IPS-18c (cell line): ENCODE measurements at regions not wholly inside any gene's neighbourhood (a gene's known extent, or its start where the extent isn't known, plus 50 kb on each side); places are given as distances from the start of the nearest gene placed in this dataset.
"Not testable (repeated sequence)": the region's sequence is repeated elsewhere in the genome, so short reads cannot be mapped to it uniquely, and the experiment has no call there.

Experiments
- H3K4me3 ChIP-seq: 2 replicates; pipeline ENCODE4 v1.7.0; 2013; ENCODE audit warnings: low read depth, mild to moderate bottlenecking, low read length, moderate library complexity; ENCODE audit not compliant: insufficient read depth
- H3K9me3 ChIP-seq: one replicate; pipeline ENCODE4 v1.6.1; 2013; ENCODE audit warnings: mild to moderate bottlenecking, low read length, moderate library complexity; ENCODE audit not compliant: control insufficient read depth, insufficient read depth

- H3K4me3 ChIP-seq: no peak overlapping the region
- no peaks in the 10 kb centered on the region for H3K9me3 ChIP-seq
Measured at GRCh38 chr4:127362686-127363085, 270.1 kb upstream of the INTU start.

DNA sequence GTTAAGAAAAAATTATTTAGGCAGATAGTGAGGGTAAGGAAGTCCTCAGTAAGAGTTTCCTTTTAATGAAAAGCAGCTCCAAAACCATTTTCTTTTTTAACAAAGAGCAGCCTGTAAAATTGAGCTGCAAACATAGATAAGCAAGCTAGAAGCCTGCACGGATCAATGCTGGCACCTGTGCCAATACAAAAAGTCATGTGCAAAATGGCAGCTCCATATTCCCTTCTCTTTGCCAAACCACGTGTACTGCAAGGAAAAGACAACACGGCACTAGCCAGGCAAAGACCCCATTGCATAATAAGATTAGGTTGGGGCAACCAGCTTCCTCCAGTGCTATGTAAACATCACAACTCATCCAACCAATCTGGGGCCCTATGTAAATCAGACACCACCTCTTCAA is 268.4 kb upstream of the INTU start:
- H3K4me3 ChIP-seq: no peak overlapping the region
- no peaks in the 10 kb centered on the region for H3K9me3 ChIP-seq

GRCh38 chr4:127364911-127365310 is 267.8 kb upstream of the INTU start:
- Histone ChIP-seq H3K4me3 (no peak overlapping the region), H3K9me3 (no peaks in the 10 kb centered on the region)

GRCh38 chr4:127370604-127371003 is 262.2 kb upstream of the INTU start:
- Histone ChIP-seq H3K4me3 (no peak overlapping the region), H3K9me3 (no peaks in the 10 kb centered on the region)

GRCh38 chr4:127379499-127379898 is 253.3 kb upstream of the INTU start:
- Histone ChIP-seq H3K9me3 (no peaks in the 10 kb centered on the region), H3K4me3 (no peak overlapping the region)

GRCh38 chr4:127379948-127380347 is 252.8 kb upstream of the INTU start:
- H3K4me3 ChIP-seq, H3K9me3 ChIP-seq: not testable (repeated sequence)

DNA sequence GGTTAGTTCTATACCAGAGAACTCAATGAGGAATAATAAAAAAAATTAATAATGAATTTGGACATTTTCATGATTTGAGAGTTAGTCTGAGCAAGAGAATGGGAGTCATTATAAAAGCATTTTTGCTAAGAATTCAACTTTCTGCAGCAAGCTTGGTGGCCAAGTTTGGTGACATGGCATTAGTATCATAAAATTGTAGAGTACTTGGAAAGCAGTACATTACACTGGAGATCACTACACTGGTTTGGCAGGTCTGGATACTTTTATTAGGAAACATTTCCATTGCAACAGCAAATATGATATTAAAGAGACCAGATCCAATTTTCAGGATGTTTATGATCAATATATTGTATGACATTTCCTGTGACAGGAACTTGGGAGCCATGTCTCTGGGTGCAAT is 249.1 kb upstream of the INTU start:
- no peaks in the 10 kb centered on the region for H3K9me3 ChIP-seq
- H3K4me3 ChIP-seq: no peak overlapping the region

DNA sequence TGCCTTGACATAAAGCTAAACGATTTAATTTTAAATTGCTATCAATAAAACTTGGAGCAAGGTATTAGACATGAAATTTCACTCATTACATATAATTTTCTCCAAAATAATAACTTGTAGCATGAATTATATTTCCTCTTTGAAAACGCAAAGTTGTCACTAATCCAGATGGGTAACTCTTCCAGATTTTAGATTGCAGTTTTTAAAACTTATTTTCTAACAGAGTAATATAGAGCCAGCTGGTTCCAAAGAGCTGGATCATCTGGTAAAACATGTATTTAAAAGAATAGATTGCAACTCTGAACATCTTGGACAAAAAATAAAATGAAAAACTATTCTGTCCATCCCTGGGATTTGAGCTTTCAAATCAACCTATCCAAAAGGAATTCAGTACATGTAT is 238.2 kb upstream of the INTU start:
- H3K9me3 ChIP-seq: no peaks in the 10 kb centered on the region
- no peak overlapping the region for H3K4me3 ChIP-seq

- Histone ChIP-seq H3K4me3 (no peak overlapping the region), H3K9me3 (peaks cover 3% of the 10 kb centered on the region)
Measured at GRCh38 chr4:127400276-127400675, 232.5 kb upstream of the INTU start.

DNA sequence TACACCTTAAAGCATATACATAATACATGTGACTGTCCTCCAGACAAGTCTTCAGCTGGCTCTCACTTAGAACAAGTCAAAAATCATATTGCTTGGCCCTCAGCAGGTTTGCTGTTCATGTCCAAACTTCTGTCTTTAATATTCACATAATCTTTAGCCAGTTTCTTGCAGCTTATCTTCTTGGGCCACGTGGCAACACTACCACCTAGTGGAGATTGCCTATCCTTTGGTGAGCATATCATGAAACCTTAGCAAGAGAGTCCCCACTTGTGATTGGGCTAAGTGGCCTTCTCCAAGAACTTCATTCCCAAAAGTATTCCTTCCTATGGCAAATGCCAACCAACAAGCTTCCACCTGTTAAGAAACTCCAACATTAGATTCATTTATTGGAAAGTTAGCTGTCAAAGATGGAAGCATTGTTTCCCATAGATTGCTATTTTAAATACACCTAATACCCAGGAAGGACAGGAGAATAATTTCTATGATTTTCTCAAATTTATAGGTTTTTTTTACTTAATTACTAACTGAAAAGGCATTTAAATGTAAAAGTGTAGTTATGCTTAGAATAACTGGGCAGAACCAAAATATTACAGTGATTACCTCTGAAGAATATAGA is 231.9 kb upstream of the INTU start:
- Histone ChIP-seq H3K4me3 (no peak overlapping the region), H3K9me3 (peaks cover 3% of the 10 kb centered on the region)

- Histone ChIP-seq H3K4me3 (no peak overlapping the region), H3K9me3 (peaks cover 6% of the 10 kb centered on the region)
Measured at GRCh38 chr4:127403471-127404084, 229.2 kb upstream of the INTU start.

GRCh38 chr4:127406187-127406586 is 226.6 kb upstream of the INTU start:
- Histone ChIP-seq H3K9me3 (peaks cover 6% of the 10 kb centered on the region), H3K4me3 (no peak overlapping the region)

DNA sequence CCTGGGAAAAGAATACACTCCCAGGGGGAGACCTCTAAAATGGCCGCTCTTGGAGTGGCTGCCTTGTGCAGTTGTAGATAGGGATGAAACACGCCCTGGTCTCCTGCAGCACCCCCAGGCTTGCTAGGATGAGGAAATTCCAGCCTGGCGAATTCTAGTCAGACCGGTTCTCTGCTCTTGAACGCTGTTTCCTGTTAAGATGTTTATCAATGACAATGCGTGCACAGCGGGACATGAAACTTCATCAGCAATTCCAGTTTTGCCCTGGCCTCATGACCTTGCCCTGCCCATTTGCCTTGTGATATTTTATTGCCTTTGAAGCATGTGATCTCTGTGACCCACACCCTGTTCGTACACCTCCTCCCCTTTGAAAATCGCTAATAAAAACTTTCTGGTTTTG is 225.2 kb upstream of the INTU start:
- not testable (repeated sequence) for H3K4me3 ChIP-seq, H3K9me3 ChIP-seq

GRCh38 chr4:127410201-127410600 is 222.6 kb upstream of the INTU start:
- Histone ChIP-seq H3K4me3 (no peak overlapping the region), H3K9me3 (peaks cover 3% of the 10 kb centered on the region)

- no peak overlapping the region for H3K4me3 ChIP-seq
- peaks cover 3% of the 10 kb centered on the region for H3K9me3 ChIP-seq
Measured at GRCh38 chr4:127410644-127411043, 222.1 kb upstream of the INTU start.

- Histone ChIP-seq H3K4me3 (no peak overlapping the region), H3K9me3 (no peaks in the 10 kb centered on the region)
Measured at GRCh38 chr4:127414951-127415606, 217.7 kb upstream of the INTU start.

- Histone ChIP-seq H3K4me3 (no peak overlapping the region), H3K9me3 (no peaks in the 10 kb centered on the region)
Measured at GRCh38 chr4:127416115-127416514, 216.6 kb upstream of the INTU start.

GRCh38 chr4:127417885-127418535 is 214.7 kb upstream of the INTU start:
- H3K9me3 ChIP-seq: no peaks in the 10 kb centered on the region
- no peak overlapping the region for H3K4me3 ChIP-seq
